ENCODE measurements at regions not wholly inside any gene's neighbourhood (a gene's known extent, or its start where the extent isn't known, plus 50 kb on each side); places are given as distances from the start of the nearest gene placed in this dataset.
"Not testable (repeated sequence)": the region's sequence is repeated elsewhere in the genome, so short reads cannot be mapped to it uniquely, and the experiment has no call there.

- ATAC-seq (ENCODE audit: low read depth) (no peak), DNase-seq (no peak)
- no peaks in the 10 kb centered on the region for H3K9me3 Mint-ChIP-seq
- H3K36me3 Mint-ChIP-seq: no peaks in the 10 kb centered on the region
- no peaks in the 10 kb centered on the region for H3K4me1 Mint-ChIP-seq
- no peak overlapping the region for H3K27ac Mint-ChIP-seq
- H3K4me3 Mint-ChIP-seq: no peak overlapping the region
- H3K27me3 Mint-ChIP-seq: no peaks in the 10 kb centered on the region
- POLR2A ChIA-PET: no interaction called here
These were observed 799.6 kb upstream of the DIAPH2 start for GRCh38 chrX:95885074-95885473.

GRCh38 chrX:95889279-95889678, 795.4 kb upstream of the DIAPH2 start:
- H3K4me1 Mint-ChIP-seq: no peaks in the 10 kb centered on the region
- ATAC-seq (ENCODE audit: low read depth) (no peak), DNase-seq (no peak)
- H3K4me3 Mint-ChIP-seq: no peak overlapping the region
- H3K9me3 Mint-ChIP-seq: no peaks in the 10 kb centered on the region
- H3K36me3 Mint-ChIP-seq: no peaks in the 10 kb centered on the region
- H3K27me3 Mint-ChIP-seq: no peaks in the 10 kb centered on the region
- POLR2A ChIA-PET: no interaction called here
- no peak overlapping the region for H3K27ac Mint-ChIP-seq

- no peaks in the 10 kb centered on the region for H3K27me3 Mint-ChIP-seq
- no peaks in the 10 kb centered on the region for H3K9me3 Mint-ChIP-seq
- no peaks in the 10 kb centered on the region for H3K36me3 Mint-ChIP-seq
- ATAC-seq (ENCODE audit: low read depth) (no peak), DNase-seq (no peak)
- no peaks in the 10 kb centered on the region for H3K4me1 Mint-ChIP-seq
- H3K4me3 Mint-ChIP-seq: no peak overlapping the region
- POLR2A ChIA-PET: no interaction called here
- no peak overlapping the region for H3K27ac Mint-ChIP-seq
These were observed 791.0 kb upstream of the DIAPH2 start for GRCh38 chrX:95893636-95894035.

GRCh38 chrX:95903490-95903889, 781.2 kb upstream of the DIAPH2 start:
- POLR2A ChIA-PET: no interaction called here
- no peak for ATAC-seq (ENCODE audit: low read depth)
- no peak for DNase-seq
- Mint-ChIP-seq H3K4me3 (no peak overlapping the region), H3K27me3 (no peaks in the 10 kb centered on the region), H3K4me1 (no peaks in the 10 kb centered on the region), H3K27ac (no peak overlapping the region), H3K36me3 (no peaks in the 10 kb centered on the region), H3K9me3 (no peaks in the 10 kb centered on the region)

- POLR2A ChIA-PET: no interaction called here
- Mint-ChIP-seq H3K36me3 (no peaks in the 10 kb centered on the region), H3K9me3 (no peaks in the 10 kb centered on the region), H3K4me1 (no peaks in the 10 kb centered on the region), H3K27ac (no peak overlapping the region), H3K4me3 (no peak overlapping the region), H3K27me3 (no peaks in the 10 kb centered on the region)
- ATAC-seq (ENCODE audit: low read depth): no peak
- DNase-seq: no peak
These were observed 780.7 kb upstream of the DIAPH2 start for GRCh38 chrX:95903975-95904374.

GRCh38 chrX:95907081-95907480, 777.6 kb upstream of the DIAPH2 start:
- no peaks in the 10 kb centered on the region for H3K27me3 Mint-ChIP-seq

GRCh38 chrX:95911062-95911461, 773.6 kb upstream of the DIAPH2 start:
- no peak for ATAC-seq (ENCODE audit: low read depth)
- DNase-seq: no peak
- Mint-ChIP-seq H3K9me3 (no peaks in the 10 kb centered on the region), H3K27me3 (no peaks in the 10 kb centered on the region), H3K27ac (no peak overlapping the region), H3K36me3 (no peaks in the 10 kb centered on the region), H3K4me1 (no peaks in the 10 kb centered on the region), H3K4me3 (no peak overlapping the region)
- POLR2A ChIA-PET: no interaction called here

More at GRCh38 chrX:95907081-95907480, 777.6 kb upstream of the DIAPH2 start:
- Mint-ChIP-seq H3K4me3 (no peak overlapping the region), H3K36me3 (no peaks in the 10 kb centered on the region), H3K4me1 (no peaks in the 10 kb centered on the region), H3K27ac (no peak overlapping the region), H3K9me3 (no peaks in the 10 kb centered on the region)
- POLR2A ChIA-PET: no interaction called here
- DNase-seq (no peak), ATAC-seq (ENCODE audit: low read depth) (no peak)

GRCh38 chrX:95919605-95920004, 765.0 kb upstream of the DIAPH2 start:
- no peak for DNase-seq
- Mint-ChIP-seq H3K4me3 (no peak overlapping the region), H3K36me3 (no peaks in the 10 kb centered on the region), H3K27me3 (no peaks in the 10 kb centered on the region), H3K9me3 (no peaks in the 10 kb centered on the region), H3K27ac (no peak overlapping the region), H3K4me1 (no peaks in the 10 kb centered on the region)
- POLR2A ChIA-PET: no interaction called here
- no peak for ATAC-seq (ENCODE audit: low read depth)

GRCh38 chrX:95945528-95945927, 739.1 kb upstream of the DIAPH2 start:
- POLR2A ChIA-PET: no interaction called here
- Mint-ChIP-seq H3K27ac (no peak overlapping the region), H3K4me1 (no peaks in the 10 kb centered on the region), H3K4me3 (no peak overlapping the region), H3K9me3 (no peaks in the 10 kb centered on the region), H3K36me3 (no peaks in the 10 kb centered on the region), H3K27me3 (no peaks in the 10 kb centered on the region)
- no peak for DNase-seq
- no peak for ATAC-seq (ENCODE audit: low read depth)

- no peak for DNase-seq
- POLR2A ChIA-PET: no interaction called here
- H3K4me1 Mint-ChIP-seq: no peaks in the 10 kb centered on the region
- no peaks in the 10 kb centered on the region for H3K27me3 Mint-ChIP-seq
- no peaks in the 10 kb centered on the region for H3K36me3 Mint-ChIP-seq
- no peak overlapping the region for H3K4me3 Mint-ChIP-seq
- no peaks in the 10 kb centered on the region for H3K9me3 Mint-ChIP-seq
- no peak for ATAC-seq (ENCODE audit: low read depth)
- H3K27ac Mint-ChIP-seq: no peak overlapping the region
These were observed 735.1 kb upstream of the DIAPH2 start for GRCh38 chrX:95949588-95949987.

- POLR2A ChIA-PET: no interaction called here
- Mint-ChIP-seq H3K27me3 (no peaks in the 10 kb centered on the region), H3K4me1 (no peaks in the 10 kb centered on the region), H3K36me3 (no peaks in the 10 kb centered on the region), H3K9me3 (no peaks in the 10 kb centered on the region), H3K4me3 (no peak overlapping the region), H3K27ac (no peak overlapping the region)
- DNase-seq (no peak), ATAC-seq (ENCODE audit: low read depth) (no peak)
These were observed 734.0 kb upstream of the DIAPH2 start for GRCh38 chrX:95950679-95951078.

- Mint-ChIP-seq H3K4me3 (no peak overlapping the region), H3K4me1 (no peaks in the 10 kb centered on the region), H3K27me3 (no peaks in the 10 kb centered on the region), H3K27ac (no peak overlapping the region), H3K9me3 (peaks cover 1% of the 10 kb centered on the region), H3K36me3 (no peaks in the 10 kb centered on the region)
- ATAC-seq (ENCODE audit: low read depth) (no peak), DNase-seq (no peak)
- POLR2A ChIA-PET: no interaction called here
These were observed 731.1 kb upstream of the DIAPH2 start for GRCh38 chrX:95953564-95953963.

- Mint-ChIP-seq H3K27me3 (no peaks in the 10 kb centered on the region), H3K27ac (no peak overlapping the region)
- POLR2A ChIA-PET: no interaction called here
These were observed 727.9 kb upstream of the DIAPH2 start for GRCh38 chrX:95956745-95957144.

GRCh38 chrX:95973456-95974095, 711.1 kb upstream of the DIAPH2 start:
- ATAC-seq (ENCODE audit: low read depth); H3K36me3 Mint-ChIP-seq; H3K4me3 Mint-ChIP-seq; H3K27me3 Mint-ChIP-seq; POLR2A ChIA-PET; H3K27ac Mint-ChIP-seq; H3K9me3 Mint-ChIP-seq; H3K4me1 Mint-ChIP-seq; DNase-seq: not testable (repeated sequence)

More at GRCh38 chrX:95956745-95957144, 727.9 kb upstream of the DIAPH2 start:
- H3K4me3 Mint-ChIP-seq: no peak overlapping the region
- DNase-seq (no peak), ATAC-seq (ENCODE audit: low read depth) (no peak)
- peaks cover 1% of the 10 kb centered on the region for H3K9me3 Mint-ChIP-seq
- H3K4me1 Mint-ChIP-seq: no peaks in the 10 kb centered on the region
- no peaks in the 10 kb centered on the region for H3K36me3 Mint-ChIP-seq

- Mint-ChIP-seq H3K27ac (no peak overlapping the region), H3K27me3 (no peaks in the 10 kb centered on the region), H3K4me1 (no peaks in the 10 kb centered on the region), H3K9me3 (no peaks in the 10 kb centered on the region), H3K4me3 (no peak overlapping the region), H3K36me3 (no peaks in the 10 kb centered on the region)
- POLR2A ChIA-PET: no interaction called here
- DNase-seq: no peak
- ATAC-seq (ENCODE audit: low read depth): no peak
These were observed 710.6 kb upstream of the DIAPH2 start for GRCh38 chrX:95974096-95974470.
